ENCODE measurements at regions not wholly inside any gene's neighbourhood (a gene's known extent, or its start where the extent isn't known, plus 50 kb on each side); places are given as distances from the start of the nearest gene placed in this dataset.

GRCh38 chr10:30758338-30758737, 128.8 kb upstream of the LYZL2 start (continued):
- TF ChIP-seq CHD7 (IDR thresholded peaks at IDR 0.05; ENCODE audit: insufficient replicate concordance, low read length) (no peak), TAF7 (optimal IDR thresholded peaks at IDR 0.05; ENCODE audit: borderline replicate concordance, low read depth, low read length) (no peak), EGR1 (IDR thresholded peaks at IDR 0.05; ENCODE audit: borderline replicate concordance, low read depth, low read length) (no peak), E2F6 (IDR thresholded peaks at IDR 0.05) (no peak), HDAC6 (IDR thresholded peaks at IDR 0.05; ENCODE audit: low read depth, low read length) (no peak), CHD2 (IDR thresholded peaks at IDR 0.05; ENCODE audit: low read length) (no peak), SP1 (IDR thresholded peaks at IDR 0.05; ENCODE audit: low read depth, low read length) (no peak), KDM5A (IDR thresholded peaks at IDR 0.05; ENCODE audit: low read length) (no peak), CBX5 (IDR thresholded peaks at IDR 0.05; ENCODE audit: low read depth, low read length) (no peak), USF2 (IDR thresholded peaks at IDR 0.05; ENCODE audit: low read length) (no peak), POLR2AphosphoS5 (IDR thresholded peaks at IDR 0.05; ENCODE audit: low read depth, low read length) (no peak)

All from H1 (cell line).